ENCODE measurements at regions not wholly inside any gene's neighbourhood (a gene's known extent, or its start where the extent isn't known, plus 50 kb on each side); places are given as distances from the start of the nearest gene placed in this dataset.

DNA sequence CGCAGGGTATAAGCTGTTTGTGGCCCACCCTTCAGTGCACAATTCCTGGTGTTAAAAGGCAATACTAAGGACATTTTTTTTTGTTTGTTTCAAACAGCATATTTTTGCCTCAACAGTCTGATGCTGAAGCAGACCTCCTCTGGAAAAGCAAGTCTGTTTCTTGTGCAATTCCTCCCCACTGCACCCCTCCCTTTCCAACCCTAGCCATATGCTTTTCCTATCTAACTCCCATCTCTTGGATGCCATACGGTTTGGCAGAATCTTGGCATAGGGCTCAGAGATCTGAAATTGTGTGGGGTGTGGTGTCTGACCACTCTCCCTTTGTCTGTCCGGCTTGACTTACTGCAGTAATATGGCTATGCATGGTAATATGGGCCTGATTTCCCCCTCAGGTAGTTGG, 161.6 kb downstream of the TMEM38B start:
- Histone ChIP-seq H3T11ph (ENCODE audit: low read length) (no peak overlapping the region), H3K18ac (ENCODE audit: insufficient read length, low read depth, low read length) (no peak overlapping the region), H3K23ac (ENCODE audit: insufficient read length, low read depth, low read length) (no peak overlapping the region), H2AK5ac (ENCODE audit: insufficient read length, low read length) (no peak overlapping the region), H3K14ac (ENCODE audit: insufficient read depth, low read length) (no peak overlapping the region), H2BK15ac (ENCODE audit: low read depth, low read length) (no peak overlapping the region), H2BK20ac (ENCODE audit: low read depth, low read length, poor library complexity, severe bottlenecking) (no peak overlapping the region), H2BK12ac (ENCODE audit: insufficient read length, low read depth, low read length) (no peak overlapping the region), H3K4ac (ENCODE audit: low read depth, low read length) (no peak overlapping the region), H2BK5ac (ENCODE audit: insufficient read length, low read length) (no peak overlapping the region), H3K27me3 (ENCODE audit: insufficient read depth, low read length) (no peaks in the 10 kb centered on the region), H3K56ac (ENCODE audit: insufficient read length, low read depth, low read length) (no peak overlapping the region), H3K27ac (ENCODE audit: insufficient read length, low read depth, low read length) (no peak overlapping the region), H4K8ac (replicated peaks; ENCODE audit: insufficient read length, low read depth, low read length) (no peak overlapping the region), H3K79me1 (ENCODE audit: insufficient read depth, low read depth, low read length, poor library complexity, severe bottlenecking) (no peaks in the 10 kb centered on the region), H3K23me2 (ENCODE audit: insufficient read length, low read depth, low read length, poor library complexity, severe bottlenecking) (no peaks in the 10 kb centered on the region), H3K79me2 (ENCODE audit: insufficient read depth, low read length) (no peaks in the 10 kb centered on the region), H3K9ac (ENCODE audit: extremely low read depth, insufficient read length, low read length) (no peak overlapping the region), H3K4me1 (ENCODE audit: insufficient read depth, low read length) (no peaks in the 10 kb centered on the region; the same call in 1 of the 2 replicates), H4K91ac (ENCODE audit: insufficient read length, low read depth, low read length) (no peak overlapping the region), H4K20me1 (ENCODE audit: control insufficient read depth, insufficient read depth, insufficient read length) (no peaks in the 10 kb centered on the region), H3K4me2 (ENCODE audit: insufficient read depth, insufficient read length, low read length) (no peak overlapping the region), H4K5ac (ENCODE audit: insufficient read length, low read depth, low read length) (no peak overlapping the region), H2AFZ (ENCODE audit: low read length) (no peak overlapping the region), H3K9me3 (ENCODE audit: control insufficient read depth, low read depth, low read length) (no peaks in the 10 kb centered on the region), H2BK120ac (ENCODE audit: low read depth, low read length, poor library complexity, severe bottlenecking) (no peak overlapping the region)
- no peak overlapping the region for H3K4me3 Mint-ChIP-seq
- no peaks in the 10 kb centered on the region for H3K9me3 Mint-ChIP-seq
- no peaks in the 10 kb centered on the region for H3K36me3 Mint-ChIP-seq (ENCODE audit: insufficient read depth in 1 of 3, low read depth in 3 of 3)
- H3K27me3 Mint-ChIP-seq (ENCODE audit: low read depth) = no peaks in the 10 kb centered on the region
- DNase-seq = no peak
- H3K27ac Mint-ChIP-seq = no peak overlapping the region
- no CpG with 5 or more reads among the region's 3 CpGs for WGBS (ENCODE audit: extremely low coverage, insufficient read length, low lambda C conversion rate)
- TF ChIP-seq, protein P1, sequence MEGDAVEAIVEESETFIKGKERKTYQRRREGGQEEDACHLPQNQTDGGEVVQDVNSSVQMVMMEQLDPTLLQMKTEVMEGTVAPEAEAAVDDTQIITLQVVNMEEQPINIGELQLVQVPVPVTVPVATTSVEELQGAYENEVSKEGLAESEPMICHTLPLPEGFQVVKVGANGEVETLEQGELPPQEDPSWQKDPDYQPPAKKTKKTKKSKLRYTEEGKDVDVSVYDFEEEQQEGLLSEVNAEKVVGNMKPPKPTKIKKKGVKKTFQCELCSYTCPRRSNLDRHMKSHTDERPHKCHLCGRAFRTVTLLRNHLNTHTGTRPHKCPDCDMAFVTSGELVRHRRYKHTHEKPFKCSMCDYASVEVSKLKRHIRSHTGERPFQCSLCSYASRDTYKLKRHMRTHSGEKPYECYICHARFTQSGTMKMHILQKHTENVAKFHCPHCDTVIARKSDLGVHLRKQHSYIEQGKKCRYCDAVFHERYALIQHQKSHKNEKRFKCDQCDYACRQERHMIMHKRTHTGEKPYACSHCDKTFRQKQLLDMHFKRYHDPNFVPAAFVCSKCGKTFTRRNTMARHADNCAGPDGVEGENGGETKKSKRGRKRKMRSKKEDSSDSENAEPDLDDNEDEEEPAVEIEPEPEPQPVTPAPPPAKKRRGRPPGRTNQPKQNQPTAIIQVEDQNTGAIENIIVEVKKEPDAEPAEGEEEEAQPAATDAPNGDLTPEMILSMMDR (conservative IDR thresholded peaks at IDR 0.05) = no peak
- H3K4me1 Mint-ChIP-seq = no peaks in the 10 kb centered on the region; a peak in 1 of 4 replicates

All from H9 (cell line).